Ovary (tissue), 3 donors: ENCODE measurements at regions not wholly inside any gene's neighbourhood (a gene's known extent, or its start where the extent isn't known, plus 50 kb on each side); places are given as distances from the start of the nearest gene placed in this dataset.
"Not testable (repeated sequence)": the region's sequence is repeated elsewhere in the genome, so short reads cannot be mapped to it uniquely, and the experiment has no call there.

Source experiments
- CTCF ChIP-seq, 3 donors: fragments of 450-650 bp in 2 of 3; fragments of 200-600 bp in 1 of 3; IDR thresholded peaks; one replicate each; pipeline versions ENCODE4 v1.5.1 to v1.8.0; 2016 to 2022; ENCODE audit warnings: antibody characterized with exemption in 3 of 3, mild to moderate bottlenecking in 1 of 3
- EP300 ChIP-seq: sonication (generic); formaldehyde crosslinking; IDR thresholded peaks from one replicate; pipeline ENCODE4 v1.6.1; 2017; ENCODE audit warnings: antibody characterized with exemption
- POLR2A ChIP-seq: fragments of 450-650 bp; IDR thresholded peaks from one replicate; pipeline ENCODE4 v1.6.1; 2017; ENCODE audit warnings: antibody characterized with exemption, mild to moderate bottlenecking, moderate library complexity
- donor health status: DM: no; HTN: no; CAD: no.

DNA sequence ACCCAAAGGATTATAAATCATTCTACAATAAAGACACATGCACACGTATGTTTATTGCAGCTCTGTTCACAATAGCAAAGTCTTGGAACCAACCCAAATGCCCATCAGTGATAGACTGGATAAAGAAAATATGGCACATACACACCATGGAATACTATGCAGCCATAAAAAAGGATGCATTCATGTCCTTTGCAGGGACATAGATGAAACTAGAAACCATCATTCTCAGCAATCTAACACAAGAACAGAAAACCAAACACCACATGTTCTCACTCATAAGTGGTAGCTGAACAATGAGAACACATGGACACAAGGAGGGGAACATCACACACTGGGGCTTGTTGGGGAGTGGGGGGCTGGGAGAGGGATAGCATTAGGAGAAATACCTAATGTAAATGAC lies 164.9 kb downstream of the CRPPA start:
- not testable (repeated sequence) for TF ChIP-seq POLR2A; CTCF (IDR thresholded peaks at IDR 0.05); EP300
